K562 (cell line): ENCODE measurements at regions not wholly inside any gene's neighbourhood (a gene's known extent, or its start where the extent isn't known, plus 50 kb on each side); places are given as distances from the start of the nearest gene placed in this dataset.
A peak's percentile ranks its signal among the peaks of the same experiment; 100 is the strongest.

ENCODE experiments used
- ATAC-seq: fragments of 200-7000 bp; cut with Tn5 transposase; 3 replicates; pipeline ENCODE4 v1.9.1; 2020; ENCODE audit warnings: moderate library complexity
- BruUV-seq: library from RNA; stranded (reverse); fragments of 400-500 nt; replicated peaks from 2 replicates; lab custom pipeline; 2021; lab: Mats Ljungman, UMichigan
- CTCF ChIA-PET: fragments of 300-600 bp; formaldehyde crosslinking; extraction: SDS; loops from one replicate; lab custom pipeline; 2021; ENCODE audit warnings: low intra/inter-chr PET ratio; lab: Yijun Ruan, JAX
- POLR2A ChIA-PET: fragments of 300-600, 350-650 bp; sonication (Branson Sonifier 250); formaldehyde crosslinking; extraction: SDS; loops from one replicate; lab custom pipeline; 2021; ENCODE audit warnings: antibody characterized with exemption, inconsistent platforms; lab: Yijun Ruan, JAX
- DNase-seq, 4 experiments: peaks; one replicate each; pipeline versions ENCODE4 v3.0.0 to v3.0.0-alpha.2; 2011 to 2018; ENCODE audit warnings: low spot score in 3 of 4, mixed read lengths in 3 of 4; ENCODE audit errors: extremely low read depth in 1 of 4
- FAIRE-seq: peaks from 2 replicates; lab custom pipeline; 2011; peaks lifted over from hg19 to GRCh38; lab: Jason Lieb, UNC
- H2AFZ ChIP-seq: 2 replicates; pipeline ENCODE4 v1.6.0; 2011; ENCODE audit warnings: low read depth, low read length, control low read depth, inconsistent platforms
- H3K27ac ChIP-seq: fragments of 200-600 bp; 3 replicates; pipeline ENCODE4 v1.8.0; 2011; ENCODE audit warnings: low read depth, mild to moderate bottlenecking, control low read depth, inconsistent platforms, low read length, moderate library complexity, mixed read lengths; ENCODE audit errors: extremely low read depth
- H3K27me3 ChIP-seq, 2 experiments: fragments of 300-600 bp in 1 of 2; 2 replicates in 1 of 2; 3 replicates in 1 of 2; pipeline versions ENCODE4 v1.6.0 to v1.8.0; 2011; ENCODE audit warnings: inconsistent platforms in 2 of 2, low read length in 2 of 2, mild to moderate bottlenecking in 1 of 2, mixed read lengths in 1 of 2, moderate library complexity in 1 of 2; ENCODE audit not compliant: control insufficient read depth in 2 of 2, insufficient read depth in 2 of 2
- H3K36me3 ChIP-seq: fragments of 300-600 bp; 3 replicates; pipeline ENCODE4 v1.8.0; 2011; ENCODE audit warnings: mild to moderate bottlenecking, low read length, inconsistent platforms; ENCODE audit not compliant: control insufficient read depth, insufficient read depth
- H3K4me1 ChIP-seq, 2 experiments: fragments of 200-600 bp in 1 of 2; replicated peaks in 1 of 2; 2 replicates in 1 of 2; 3 replicates in 1 of 2; pipeline versions ENCODE4 v1.5.1 to v1.8.0; 2011; ENCODE audit warnings: inconsistent platforms in 2 of 2, low read length in 2 of 2, mild to moderate bottlenecking in 1 of 2, mixed read lengths in 1 of 2, moderate library complexity in 1 of 2; ENCODE audit not compliant: control insufficient read depth in 2 of 2, insufficient read depth in 2 of 2
- H3K4me2 ChIP-seq: 2 replicates; pipeline ENCODE4 v1.6.1; 2011; ENCODE audit warnings: low read length, control low read depth, inconsistent platforms, mixed read lengths; ENCODE audit not compliant: insufficient read depth
- H3K4me3 ChIP-seq: fragments of 200-600 bp; sonication (generic), shearing (Covaris generic); 2 replicates; pipeline ENCODE4 v1.5.1; 2016; ENCODE audit warnings: control low read depth, inconsistent platforms
- H3K79me2 ChIP-seq: fragments of 200-600 bp; 3 replicates; pipeline ENCODE4 v1.8.0; 2011; ENCODE audit warnings: low read length, inconsistent platforms; ENCODE audit not compliant: control insufficient read depth, insufficient read depth
- H3K9ac ChIP-seq, 2 experiments: 2 replicates each; pipeline versions ENCODE4 v1.6.0 to v1.6.1; 2011; ENCODE audit warnings: low read depth in 2 of 2, low read length in 2 of 2, control low read depth in 1 of 2, inconsistent platforms in 1 of 2, mild to moderate bottlenecking in 1 of 2, mixed read lengths in 1 of 2; ENCODE audit not compliant: insufficient read depth in 1 of 2
- H3K9me1 ChIP-seq: one replicate; pipeline ENCODE4 v1.6.0; 2011; ENCODE audit warnings: inconsistent platforms, mild to moderate bottlenecking, low read length, moderate library complexity; ENCODE audit not compliant: control insufficient read depth, insufficient read depth
- H3K9me3 ChIP-seq: replicated peaks from 2 replicates; pipeline ENCODE4 v1.5.1; 2011; ENCODE audit warnings: low read depth, low read length, inconsistent platforms; ENCODE audit not compliant: control insufficient read depth, insufficient read depth
- H4K20me1 ChIP-seq: replicated peaks from 2 replicates; pipeline ENCODE4 v1.6.1; 2011; ENCODE audit warnings: low read length, inconsistent platforms, mixed read lengths; ENCODE audit not compliant: control insufficient read depth, insufficient read depth
- C11orf30 ChIP-seq: fragments of 450-650 bp; IDR thresholded peaks from 2 replicates; pipeline ENCODE4 v1.6.1; 2016; ENCODE audit warnings: low read depth, mild to moderate bottlenecking
- E2F6 ChIP-seq, 2 experiments: IDR thresholded peaks; 2 replicates each; pipeline ENCODE4 v1.6.1; 2011; ENCODE audit warnings: borderline replicate concordance in 1 of 2, control low read depth in 1 of 2, low read depth in 1 of 2, low read length in 1 of 2, mild to moderate bottlenecking in 1 of 2, mixed read lengths in 1 of 2, moderate library complexity in 1 of 2; ENCODE audit not compliant: insufficient read depth in 1 of 2, insufficient read length in 1 of 2, poor library complexity in 1 of 2, severe bottlenecking in 1 of 2; ENCODE audit errors: extremely low read depth in 1 of 2
- MAFF ChIP-seq: IDR thresholded peaks from 2 replicates; pipeline ENCODE4 v1.6.1; 2012; ENCODE audit warnings: low read length, improper control_type of control experiment
- MAFG ChIP-seq: fragments of 450-650 bp; conservative IDR thresholded peaks from 2 replicates; pipeline ENCODE4 v1.6.1; 2016; ENCODE audit warnings: missing genetic modification characterization, missing compliant biosample characterization
- MAFK ChIP-seq: IDR thresholded peaks from 2 replicates; pipeline ENCODE4 v1.6.1; 2011; ENCODE audit warnings: low read length, improper control_type of control experiment
- RFX1 ChIP-seq: fragments of 450-650 bp; IDR thresholded peaks from 2 replicates; pipeline ENCODE4 v1.6.1; 2016; ENCODE audit warnings: mild to moderate bottlenecking, moderate library complexity
- ZKSCAN8 ChIP-seq: fragments of 200-800 bp; sonication (Bioruptor generic); IDR thresholded peaks from 2 replicates; pipeline ENCODE4 v1.6.1; 2016; ENCODE audit warnings: missing genetic modification characterization, missing compliant biosample characterization
- ZNF24 ChIP-seq: fragments of 450-650 bp; IDR thresholded peaks from 2 replicates; pipeline ENCODE4 v1.6.1; 2016
- ZNF253 ChIP-seq: fragments of 250-450 bp; sonication (Bioruptor Pico); conservative IDR thresholded peaks from 2 replicates; pipeline ENCODE4 v1.6.1; 2021; ENCODE audit warnings: mild to moderate bottlenecking
- ZNF316 ChIP-seq: fragments of 450-650 bp; IDR thresholded peaks from 2 replicates; pipeline ENCODE4 v1.6.1; 2016
- WGBS: fragments of 100-300 bp; shearing (Covaris generic); methylation state at CpG from one replicate; pipeline ENCODE4 v1.1.6; 2016; ENCODE audit warnings: low coverage, mixed read lengths; ENCODE audit not compliant: insufficient coverage; ENCODE audit errors: missing lambda C conversion rate; 5-methylcytosine and 5-hydroxymethylcytosine counted together
- in situ Hi-C: fragments of 300-500 bp; cut with MboI; formaldehyde crosslinking; loops from 4 replicates; pipeline ENCODE4 v1.15.0; 2018; ENCODE audit warnings: inconsistent platforms, mixed read lengths
- intact Hi-C: fragments of 100-400 bp; cut with micrococcal nuclease; formaldehyde crosslinking; loops from 2 replicates; pipeline ENCODE4 v1.14.2; 2022

DNA sequence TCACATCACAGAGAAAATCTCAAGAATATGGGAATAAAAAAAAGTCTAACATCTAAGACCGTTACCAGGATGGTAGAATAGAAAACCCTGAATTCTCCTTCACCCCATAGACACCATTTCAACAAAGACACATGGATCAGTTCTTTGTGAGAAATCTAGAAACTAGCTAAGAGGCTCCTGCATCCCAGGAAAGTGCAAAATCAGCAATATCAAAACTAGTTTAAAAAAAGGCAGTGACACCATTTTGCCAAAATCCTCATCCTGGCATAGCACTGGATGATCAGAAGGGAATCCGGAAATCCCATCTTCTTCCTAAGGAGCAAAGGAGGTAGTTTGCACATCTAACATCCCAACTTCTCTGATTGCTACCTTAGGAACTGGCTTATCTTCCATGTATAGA, 88.9 kb upstream of the MAGEE2 start:
- WGBS: 0% methylated on average over 2 of the region's 2 CpGs
- BruUV-seq: no TSS peak
- no peak for ATAC-seq

DNA sequence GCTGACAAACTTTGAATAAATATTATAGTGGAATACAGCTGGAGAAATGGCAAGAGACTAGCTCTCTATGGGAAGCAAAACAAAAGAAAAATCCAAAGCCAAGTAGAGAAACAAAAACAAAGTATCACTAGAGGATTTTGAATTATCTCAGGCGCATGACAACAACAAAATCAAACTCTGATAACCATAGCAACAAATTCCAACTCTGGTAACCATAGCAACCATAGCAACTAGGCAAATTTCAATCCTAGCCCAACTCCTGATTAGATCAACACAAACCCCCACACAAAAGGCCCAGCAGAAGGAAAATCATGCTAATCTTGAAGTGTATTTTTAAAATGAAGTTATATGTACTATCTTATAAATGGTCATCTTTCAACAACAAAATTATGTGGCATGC, 98.4 kb upstream of the MAGEE2 start:
- no TSS peak for BruUV-seq
- Histone ChIP-seq H3K27me3 (no peaks in the 10 kb centered on the region), H3K79me2 (no peaks in the 10 kb centered on the region), H3K4me3 (no peak overlapping the region), H3K4me1 (no peaks in the 10 kb centered on the region), H3K36me3 (no peaks in the 10 kb centered on the region), H3K9me3 (no peaks in the 10 kb centered on the region), H2AFZ (no peak overlapping the region), H3K9ac (no peak overlapping the region), H4K20me1 (no peaks in the 10 kb centered on the region), H3K9me1 (no peaks in the 10 kb centered on the region), H3K4me2 (no peak overlapping the region), H3K27ac (no peak overlapping the region)
- ChIA-PET POLR2A (no interaction called here), CTCF (no interaction called here)
- FAIRE-seq: no peak
- intact Hi-C loops (no loop called here), in situ Hi-C loops (no loop called here)
- no peak for DNase-seq
- WGBS: 0% methylated on average over 1 of the region's 1 CpG
- ATAC-seq: no peak
- TF ChIP-seq RFX1 (peak; percentile 80), ZNF253 (CRISPR knock-in tag) (no peak), ZKSCAN8 (CRISPR knock-in tag) (no peak)

More for the DNA sequence above, 88.9 kb upstream of the MAGEE2 start:
- Histone ChIP-seq H3K79me2 (no peaks in the 10 kb centered on the region), H3K4me1 (no peaks in the 10 kb centered on the region), H3K9ac (no peak overlapping the region), H2AFZ (no peak overlapping the region), H3K4me2 (no peak overlapping the region), H3K27ac (no peak overlapping the region), H3K27me3 (no peaks in the 10 kb centered on the region), H3K9me1 (no peaks in the 10 kb centered on the region), H3K4me3 (no peak overlapping the region), H3K36me3 (no peaks in the 10 kb centered on the region), H3K9me3 (no peaks in the 10 kb centered on the region), H4K20me1 (no peaks in the 10 kb centered on the region)
- DNase-seq (no peak), FAIRE-seq (no peak)
- ChIA-PET CTCF (no interaction called here), POLR2A (no interaction called here)
- in situ Hi-C loops: no loop called here
- intact Hi-C loops: no loop called here
- TF ChIP-seq C11orf30 (peak; percentile 21; the same call in 1 of the 2 replicates), ZNF316 (peak; percentile 35; the same call in 1 of the 2 replicates), MAFF (peak; percentile 26; the same call in 1 of the 2 replicates), E2F6 (IDR thresholded peaks at IDR 0.05; ENCODE audit: borderline replicate concordance in 1 of 2, extremely low read depth in 1 of 2, insufficient read depth in 1 of 2, insufficient read length in 1 of 2, low read depth in 1 of 2, low read length in 1 of 2, poor library complexity in 1 of 2, severe bottlenecking in 1 of 2) (no peak), ZNF24 (no peak), MAFG (0 out of 2 replicates have a peak, but pooled peaks have one; percentile 11), MAFK (peak; percentile 31; the same call in 1 of the 2 replicates)
